ENCODE measurements at regions not wholly inside any gene's neighbourhood (a gene's known extent, or its start where the extent isn't known, plus 50 kb on each side); places are given as distances from the start of the nearest gene placed in this dataset.

GRCh38 chr6:45727228-45727627 lies 288.4 kb downstream of the CLIC5 start:
- Histone ChIP-seq H3K4me3 (ENCODE audit: low read depth, low read length) (no peak overlapping the region), H2AFZ (ENCODE audit: low read length, unreplicated experiment) (no peak overlapping the region), H3K79me2 (ENCODE audit: control insufficient read depth, insufficient read depth, low read length, unreplicated experiment) (no peaks in the 10 kb centered on the region), H3K36me3 (ENCODE audit: insufficient read depth, low read length) (no peaks in the 10 kb centered on the region), H3K4me1 (ENCODE audit: control insufficient read depth, insufficient read depth, low read length, unreplicated experiment) (peaks cover 4% of the 10 kb centered on the region), H3K27ac (ENCODE audit: low read depth, low read length) (no peak overlapping the region), H3K27me3 (ENCODE audit: insufficient read depth, low read length) (no peaks in the 10 kb centered on the region)

DNA sequence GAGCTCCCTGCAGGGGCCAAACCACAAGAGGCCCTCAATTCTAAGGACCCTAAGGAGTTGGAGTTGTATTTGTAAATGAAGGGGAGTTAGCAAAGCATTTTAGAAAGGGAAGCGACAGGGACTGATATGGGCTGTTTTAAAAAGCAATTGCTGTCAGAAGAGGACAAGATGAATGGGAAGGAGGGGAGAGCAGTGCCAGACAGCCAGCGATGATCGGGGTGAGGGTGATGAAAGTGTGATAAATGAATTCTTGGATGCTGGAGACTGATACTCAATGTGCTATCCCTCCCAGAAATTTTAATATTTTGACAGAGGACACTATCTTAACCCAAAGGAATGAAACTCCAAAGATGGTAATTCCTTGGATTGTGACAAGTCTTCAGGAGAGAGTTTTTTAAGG lies 289.2 kb downstream of the CLIC5 start:
- no peak overlapping the region for H3K4me3 ChIP-seq (ENCODE audit: low read depth, low read length)
- no peaks in the 10 kb centered on the region for H3K79me2 ChIP-seq (ENCODE audit: control insufficient read depth, insufficient read depth, low read length, unreplicated experiment)
- no peaks in the 10 kb centered on the region for H3K27me3 ChIP-seq (ENCODE audit: insufficient read depth, low read length)
- H3K36me3 ChIP-seq (ENCODE audit: insufficient read depth, low read length): no peaks in the 10 kb centered on the region
- no peak overlapping the region for H2AFZ ChIP-seq (ENCODE audit: low read length, unreplicated experiment)
- peaks cover 4% of the 10 kb centered on the region for H3K4me1 ChIP-seq (ENCODE audit: control insufficient read depth, insufficient read depth, low read length, unreplicated experiment)
- no peak overlapping the region for H3K27ac ChIP-seq (ENCODE audit: low read depth, low read length)

GRCh38 chr6:45724511-45724910 lies 291.1 kb downstream of the CLIC5 start:
- H3K36me3 ChIP-seq (ENCODE audit: insufficient read depth, low read length): no peaks in the 10 kb centered on the region
- H3K27ac ChIP-seq (ENCODE audit: low read depth, low read length): no peak overlapping the region
- peaks cover 4% of the 10 kb centered on the region for H3K4me1 ChIP-seq (ENCODE audit: control insufficient read depth, insufficient read depth, low read length, unreplicated experiment)
- no peaks in the 10 kb centered on the region for H3K79me2 ChIP-seq (ENCODE audit: control insufficient read depth, insufficient read depth, low read length, unreplicated experiment)
- H3K27me3 ChIP-seq (ENCODE audit: insufficient read depth, low read length): no peaks in the 10 kb centered on the region
- no peak overlapping the region for H3K4me3 ChIP-seq (ENCODE audit: low read depth, low read length)
- no peak overlapping the region for H2AFZ ChIP-seq (ENCODE audit: low read length, unreplicated experiment)

GRCh38 chr6:45724027-45724426 lies 291.6 kb downstream of the CLIC5 start:
- no peaks in the 10 kb centered on the region for H3K27me3 ChIP-seq (ENCODE audit: insufficient read depth, low read length)
- H3K4me3 ChIP-seq (ENCODE audit: low read depth, low read length): no peak overlapping the region
- no peaks in the 10 kb centered on the region for H3K36me3 ChIP-seq (ENCODE audit: insufficient read depth, low read length)
- H3K4me1 ChIP-seq (ENCODE audit: control insufficient read depth, insufficient read depth, low read length, unreplicated experiment): peaks cover 8% of the 10 kb centered on the region
- no peak overlapping the region for H3K27ac ChIP-seq (ENCODE audit: low read depth, low read length)
- H3K79me2 ChIP-seq (ENCODE audit: control insufficient read depth, insufficient read depth, low read length, unreplicated experiment): no peaks in the 10 kb centered on the region
- H2AFZ ChIP-seq (ENCODE audit: low read length, unreplicated experiment): no peak overlapping the region

DNA sequence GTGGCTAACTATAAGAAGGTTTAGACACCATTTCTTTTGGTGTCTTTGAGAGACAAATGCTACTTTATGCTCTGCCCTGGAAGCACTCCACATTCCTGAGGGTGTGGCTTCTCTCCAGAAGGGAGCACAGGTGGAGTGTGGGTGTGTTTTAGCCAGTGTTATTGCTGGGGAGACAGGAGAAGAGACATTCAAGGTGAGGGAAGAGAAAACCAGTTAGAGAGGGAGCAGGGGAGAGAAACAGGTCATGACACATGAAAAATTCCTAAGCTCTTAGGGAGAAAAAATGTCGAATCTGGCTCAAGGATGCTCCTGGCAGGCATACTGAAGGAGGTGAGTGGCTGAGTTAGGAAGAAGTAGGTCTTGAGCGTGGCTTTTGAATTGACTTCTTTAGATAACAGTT lies 292.8 kb downstream of the CLIC5 start:
- H3K4me1 ChIP-seq (ENCODE audit: control insufficient read depth, insufficient read depth, low read length, unreplicated experiment): peaks cover 14% of the 10 kb centered on the region
- H3K36me3 ChIP-seq (ENCODE audit: insufficient read depth, low read length): no peaks in the 10 kb centered on the region
- H3K27me3 ChIP-seq (ENCODE audit: insufficient read depth, low read length): no peaks in the 10 kb centered on the region
- H2AFZ ChIP-seq (ENCODE audit: low read length, unreplicated experiment): no peak overlapping the region
- H3K27ac ChIP-seq (ENCODE audit: low read depth, low read length): no peak overlapping the region
- H3K79me2 ChIP-seq (ENCODE audit: control insufficient read depth, insufficient read depth, low read length, unreplicated experiment): no peaks in the 10 kb centered on the region
- no peak overlapping the region for H3K4me3 ChIP-seq (ENCODE audit: low read depth, low read length)

DNA sequence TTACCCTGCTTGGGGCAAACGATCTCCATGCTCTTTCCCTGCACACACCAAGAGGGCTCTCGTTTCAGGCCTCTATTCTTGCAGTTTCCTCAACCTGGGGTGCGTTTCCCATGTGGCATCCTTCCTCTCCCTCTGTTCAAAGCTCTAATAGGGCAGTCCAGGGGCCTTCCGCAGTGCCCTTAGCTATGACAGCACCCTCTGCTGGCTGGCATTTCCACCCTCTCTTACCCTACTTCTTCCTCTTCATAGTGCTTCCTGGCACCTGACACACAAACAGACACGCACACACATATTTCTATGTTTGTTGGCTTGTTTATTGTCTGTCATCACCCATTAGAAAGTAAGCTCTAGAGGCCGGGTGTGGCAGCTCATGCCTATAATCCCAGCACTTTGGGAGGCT lies 294.0 kb downstream of the CLIC5 start:
- H3K4me3 ChIP-seq (ENCODE audit: low read depth, low read length): no peak overlapping the region
- no peaks in the 10 kb centered on the region for H3K36me3 ChIP-seq (ENCODE audit: insufficient read depth, low read length)
- H2AFZ ChIP-seq (ENCODE audit: low read length, unreplicated experiment): no peak overlapping the region
- no peaks in the 10 kb centered on the region for H3K27me3 ChIP-seq (ENCODE audit: insufficient read depth, low read length)
- H3K27ac ChIP-seq (ENCODE audit: low read depth, low read length): no peak overlapping the region
- H3K4me1 ChIP-seq (ENCODE audit: control insufficient read depth, insufficient read depth, low read length, unreplicated experiment): peaks cover 14% of the 10 kb centered on the region
- no peaks in the 10 kb centered on the region for H3K79me2 ChIP-seq (ENCODE audit: control insufficient read depth, insufficient read depth, low read length, unreplicated experiment)

- Histone ChIP-seq H3K27me3 (ENCODE audit: insufficient read depth, low read length) (no peaks in the 10 kb centered on the region), H3K36me3 (ENCODE audit: insufficient read depth, low read length) (no peaks in the 10 kb centered on the region), H2AFZ (ENCODE audit: low read length, unreplicated experiment) (peak overlapping the region; percentile 13), H3K79me2 (ENCODE audit: control insufficient read depth, insufficient read depth, low read length, unreplicated experiment) (no peaks in the 10 kb centered on the region), H3K4me3 (ENCODE audit: low read depth, low read length) (no peak overlapping the region), H3K27ac (ENCODE audit: low read depth, low read length) (no peak overlapping the region), H3K4me1 (ENCODE audit: control insufficient read depth, insufficient read depth, low read length, unreplicated experiment) (peaks cover 18% of the 10 kb centered on the region)
These were observed 296.8 kb downstream of the CLIC5 start for GRCh38 chr6:45718871-45719270.

- Histone ChIP-seq H3K4me3 (ENCODE audit: low read depth, low read length) (no peak overlapping the region), H2AFZ (ENCODE audit: low read length, unreplicated experiment) (no peak overlapping the region), H3K27me3 (ENCODE audit: insufficient read depth, low read length) (no peaks in the 10 kb centered on the region), H3K27ac (ENCODE audit: low read depth, low read length) (no peak overlapping the region), H3K79me2 (ENCODE audit: control insufficient read depth, insufficient read depth, low read length, unreplicated experiment) (no peaks in the 10 kb centered on the region), H3K36me3 (ENCODE audit: insufficient read depth, low read length) (no peaks in the 10 kb centered on the region), H3K4me1 (ENCODE audit: control insufficient read depth, insufficient read depth, low read length, unreplicated experiment) (peaks cover 20% of the 10 kb centered on the region)
These were observed 297.5 kb downstream of the CLIC5 start for GRCh38 chr6:45718131-45718530.

DNA sequence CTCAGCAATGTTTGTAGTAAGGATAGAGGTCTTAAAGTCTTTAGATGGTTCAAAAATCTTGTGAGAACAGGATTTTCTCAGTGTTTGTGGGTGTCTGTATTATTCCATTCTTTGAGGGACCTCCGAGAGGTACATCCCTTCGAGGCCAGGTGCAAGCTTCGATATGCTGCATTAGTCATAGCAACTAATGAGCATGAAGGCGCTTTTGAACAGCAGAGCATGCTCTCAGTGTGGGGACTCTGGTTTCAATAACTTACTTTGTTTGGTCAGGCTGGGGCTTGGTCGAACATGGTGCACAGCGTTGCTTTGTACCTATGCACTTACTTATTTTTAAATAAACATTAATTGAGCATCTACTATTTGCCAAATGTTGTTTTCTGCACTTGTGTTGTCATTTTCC lies 297.9 kb downstream of the CLIC5 start:
- Histone ChIP-seq H3K79me2 (ENCODE audit: control insufficient read depth, insufficient read depth, low read length, unreplicated experiment) (no peaks in the 10 kb centered on the region), H3K27me3 (ENCODE audit: insufficient read depth, low read length) (no peaks in the 10 kb centered on the region), H3K27ac (ENCODE audit: low read depth, low read length) (no peak overlapping the region), H3K4me1 (ENCODE audit: control insufficient read depth, insufficient read depth, low read length, unreplicated experiment) (peaks cover 20% of the 10 kb centered on the region), H3K4me3 (ENCODE audit: low read depth, low read length) (no peak overlapping the region), H2AFZ (ENCODE audit: low read length, unreplicated experiment) (no peak overlapping the region), H3K36me3 (ENCODE audit: insufficient read depth, low read length) (no peaks in the 10 kb centered on the region)

GRCh38 chr6:45717027-45717426 lies 298.6 kb downstream of the CLIC5 start:
- no peaks in the 10 kb centered on the region for H3K27me3 ChIP-seq (ENCODE audit: insufficient read depth, low read length)
- H3K36me3 ChIP-seq (ENCODE audit: insufficient read depth, low read length): no peaks in the 10 kb centered on the region
- H3K4me1 ChIP-seq (ENCODE audit: control insufficient read depth, insufficient read depth, low read length, unreplicated experiment): peaks cover 20% of the 10 kb centered on the region
- H2AFZ ChIP-seq (ENCODE audit: low read length, unreplicated experiment): no peak overlapping the region
- H3K79me2 ChIP-seq (ENCODE audit: control insufficient read depth, insufficient read depth, low read length, unreplicated experiment): no peaks in the 10 kb centered on the region
- no peak overlapping the region for H3K27ac ChIP-seq (ENCODE audit: low read depth, low read length)
- H3K4me3 ChIP-seq (ENCODE audit: low read depth, low read length): no peak overlapping the region

- H3K27ac ChIP-seq (ENCODE audit: low read depth, low read length): no peak overlapping the region
- no peak overlapping the region for H2AFZ ChIP-seq (ENCODE audit: low read length, unreplicated experiment)
- H3K4me1 ChIP-seq (ENCODE audit: control insufficient read depth, insufficient read depth, low read length, unreplicated experiment): peaks cover 31% of the 10 kb centered on the region
These were observed 300.2 kb downstream of the CLIC5 start for GRCh38 chr6:45715508-45715803.

More at GRCh38 chr6:45715508-45715803, 300.2 kb downstream of the CLIC5 start:
- H3K36me3 ChIP-seq (ENCODE audit: insufficient read depth, low read length): no peaks in the 10 kb centered on the region
- H3K79me2 ChIP-seq (ENCODE audit: control insufficient read depth, insufficient read depth, low read length, unreplicated experiment): no peaks in the 10 kb centered on the region
- no peak overlapping the region for H3K4me3 ChIP-seq (ENCODE audit: low read depth, low read length)
- no peaks in the 10 kb centered on the region for H3K27me3 ChIP-seq (ENCODE audit: insufficient read depth, low read length)
